ENCODE measurements at regions not wholly inside any gene's neighbourhood (a gene's known extent, or its start where the extent isn't known, plus 50 kb on each side); places are given as distances from the start of the nearest gene placed in this dataset.
A peak's percentile ranks its signal among the peaks of the same experiment; 100 is the strongest.

DNA sequence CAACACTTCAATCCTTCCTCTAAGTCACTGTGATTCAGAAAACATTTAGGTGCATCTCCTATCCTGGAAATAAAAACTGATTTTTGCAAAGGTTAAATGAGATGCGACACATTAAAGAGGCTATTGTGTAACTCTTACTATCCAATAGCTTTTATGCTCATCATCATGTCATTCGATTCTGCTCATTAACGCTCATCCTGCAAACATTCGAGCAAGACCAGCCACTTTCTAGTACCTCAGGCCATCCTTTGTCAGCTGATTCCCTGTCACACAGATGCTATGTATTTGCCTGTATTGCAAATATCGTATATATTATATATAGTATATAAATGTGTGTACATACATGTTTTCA is 131.6 kb downstream of the TLR5 start:
- peaks cover 11% of the 10 kb centered on the region for H3K4me1 ChIP-seq (ENCODE audit: control insufficient read depth, insufficient read depth, low read length)
- TF ChIP-seq ZNF664 (tag by site-specific recombination; IDR thresholded peaks at IDR 0.05): peak; percentile 66; the same call in 1 of the 2 replicates
- TF ChIP-seq ZNF521 (tag by site-specific recombination; IDR thresholded peaks at IDR 0.05): no peak
- no peak for TF ChIP-seq ZNF112 (tag by site-specific recombination; IDR thresholded peaks at IDR 0.05)
- H3K9me3 ChIP-seq (ENCODE audit: control insufficient read depth, insufficient read depth, low read depth, low read length): no peaks in the 10 kb centered on the region
- CTCF ChIA-PET: interaction anchor here (1.3 kb wide), 1 partner anchor 65 kb away, joined by 3 read pairs; no protein-coding TSS in a partner anchor
- H3K27ac ChIP-seq (ENCODE audit: extremely low read depth, low read depth, low read length): no peak overlapping the region
- H3K4me3 ChIP-seq (ENCODE audit: low read depth, low read length): no peak overlapping the region
- H3K36me3 ChIP-seq (ENCODE audit: control insufficient read depth in 2 of 2, insufficient read depth in 1 of 2, low read length in 2 of 2): no peaks in the 10 kb centered on the region
- POLR2A ChIA-PET: no interaction called here

DNA sequence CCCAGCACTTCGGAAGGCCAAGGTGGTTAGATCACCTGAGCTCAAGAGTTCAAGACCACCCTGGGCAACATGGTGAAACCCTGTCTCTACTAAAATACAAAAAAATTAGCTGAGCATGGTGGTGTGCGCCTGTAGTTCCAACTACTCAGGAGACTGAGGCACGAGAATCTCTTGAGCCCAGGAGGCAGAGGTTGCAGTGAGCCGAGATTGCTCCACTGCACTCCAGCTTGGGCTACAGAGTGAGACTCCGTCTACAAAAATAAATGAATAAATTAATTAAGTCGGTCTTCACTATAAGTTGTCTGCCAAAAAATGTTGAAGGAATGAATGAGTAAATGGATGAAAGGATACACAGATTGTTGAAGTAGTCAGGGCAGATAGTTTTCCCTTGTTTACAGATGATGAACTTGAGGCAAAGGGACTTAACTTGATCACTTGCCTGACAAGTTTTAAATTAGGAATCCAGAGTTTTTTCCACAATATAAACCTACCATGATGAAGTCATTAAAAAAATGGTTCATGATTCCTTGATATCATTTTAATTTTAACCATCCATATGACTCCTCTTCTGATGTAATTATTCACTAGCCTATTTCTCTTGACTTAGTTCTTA is 130.8 kb downstream of the TLR5 start:
- TF ChIP-seq REPIN1 (tag by site-specific recombination; IDR thresholded peaks at IDR 0.05; ENCODE audit: low read depth) (no peak), OSR2 (tag by site-specific recombination; IDR thresholded peaks at IDR 0.05) (no peak), ZNF202 (tag by site-specific recombination; IDR thresholded peaks at IDR 0.05; ENCODE audit: borderline replicate concordance) (no peak), ZNF140 (tag by site-specific recombination; IDR thresholded peaks at IDR 0.05) (no peak), ZFP69B (tag by site-specific recombination; IDR thresholded peaks at IDR 0.05) (no peak), ZNF830 (tag by site-specific recombination; IDR thresholded peaks at IDR 0.05; ENCODE audit: low read depth) (no peak), ZNF623 (tag by site-specific recombination; IDR thresholded peaks at IDR 0.05) (no peak), RBAK (tag by site-specific recombination; IDR thresholded peaks at IDR 0.05) (no peak), ZNF654 (tag by site-specific recombination; IDR thresholded peaks at IDR 0.05; ENCODE audit: low read depth) (no peak), ZNF169 (tag by site-specific recombination; IDR thresholded peaks at IDR 0.05) (no peak), ZNF768 (tag by site-specific recombination; IDR thresholded peaks at IDR 0.05) (no peak), GLIS1 (tag by site-specific recombination; IDR thresholded peaks at IDR 0.05) (no peak), MZF1 (tag by site-specific recombination; IDR thresholded peaks at IDR 0.05; ENCODE audit: borderline replicate concordance) (no peak), BCL11A (tag by site-specific recombination; IDR thresholded peaks at IDR 0.05; ENCODE audit: low read depth) (no peak), SP3 (tag by site-specific recombination; IDR thresholded peaks at IDR 0.05) (no peak), ZSCAN16 (tag by site-specific recombination; IDR thresholded peaks at IDR 0.05) (no peak), ZNF514 (tag by site-specific recombination; IDR thresholded peaks at IDR 0.05) (no peak)
- TF ChIP-seq, protein P1, sequence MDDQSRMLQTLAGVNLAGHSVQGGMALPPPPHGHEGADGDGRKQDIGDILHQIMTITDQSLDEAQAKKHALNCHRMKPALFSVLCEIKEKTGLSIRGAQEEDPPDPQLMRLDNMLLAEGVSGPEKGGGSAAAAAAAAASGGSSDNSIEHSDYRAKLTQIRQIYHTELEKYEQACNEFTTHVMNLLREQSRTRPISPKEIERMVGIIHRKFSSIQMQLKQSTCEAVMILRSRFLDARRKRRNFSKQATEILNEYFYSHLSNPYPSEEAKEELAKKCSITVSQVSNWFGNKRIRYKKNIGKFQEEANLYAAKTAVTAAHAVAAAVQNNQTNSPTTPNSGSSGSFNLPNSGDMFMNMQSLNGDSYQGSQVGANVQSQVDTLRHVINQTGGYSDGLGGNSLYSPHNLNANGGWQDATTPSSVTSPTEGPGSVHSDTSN (CRISPR knock-in tag; IDR thresholded peaks at IDR 0.05): no peak
- Histone ChIP-seq H3K4me3 (ENCODE audit: low read depth, low read length) (no peak overlapping the region), H3K4me1 (ENCODE audit: control insufficient read depth, insufficient read depth, low read length) (peaks cover 8% of the 10 kb centered on the region), H3K27ac (ENCODE audit: extremely low read depth, low read depth, low read length) (no peak overlapping the region), H3K36me3 (ENCODE audit: control insufficient read depth in 2 of 2, insufficient read depth in 1 of 2, low read length in 2 of 2) (no peaks in the 10 kb centered on the region), H3K9me3 (ENCODE audit: control insufficient read depth, insufficient read depth, low read depth, low read length) (no peaks in the 10 kb centered on the region)
- CTCF ChIA-PET: interaction anchor here (1.0 kb wide), 1 partner anchor 15 kb away, joined by 3 read pairs; no protein-coding TSS in a partner anchor
- POLR2A ChIA-PET: no interaction called here

DNA sequence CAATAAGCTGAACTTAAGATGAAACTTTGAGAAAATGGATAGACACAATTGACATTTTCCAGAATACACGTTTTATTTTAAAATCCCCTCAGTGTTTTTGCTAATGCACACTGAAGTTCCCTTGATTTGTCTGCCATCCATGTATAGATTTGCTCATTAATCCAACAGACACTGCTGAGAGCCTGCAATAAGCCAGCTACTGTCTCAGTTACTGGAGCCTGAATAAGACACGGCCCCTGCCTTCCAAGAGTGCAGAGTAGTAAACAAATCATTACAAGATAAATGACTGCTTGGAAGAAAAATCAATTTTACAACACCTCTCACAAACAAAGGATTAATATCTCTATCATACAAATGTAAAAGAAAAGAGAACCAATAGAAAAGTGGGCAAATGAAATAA is 130.1 kb downstream of the TLR5 start:
- no peak for TF ChIP-seq ZNF311 (tag by site-specific recombination; IDR thresholded peaks at IDR 0.05; ENCODE audit: borderline replicate concordance)
- TF ChIP-seq ZNF785 (tag by site-specific recombination; IDR thresholded peaks at IDR 0.05): no peak
- TF ChIP-seq, protein P2, sequence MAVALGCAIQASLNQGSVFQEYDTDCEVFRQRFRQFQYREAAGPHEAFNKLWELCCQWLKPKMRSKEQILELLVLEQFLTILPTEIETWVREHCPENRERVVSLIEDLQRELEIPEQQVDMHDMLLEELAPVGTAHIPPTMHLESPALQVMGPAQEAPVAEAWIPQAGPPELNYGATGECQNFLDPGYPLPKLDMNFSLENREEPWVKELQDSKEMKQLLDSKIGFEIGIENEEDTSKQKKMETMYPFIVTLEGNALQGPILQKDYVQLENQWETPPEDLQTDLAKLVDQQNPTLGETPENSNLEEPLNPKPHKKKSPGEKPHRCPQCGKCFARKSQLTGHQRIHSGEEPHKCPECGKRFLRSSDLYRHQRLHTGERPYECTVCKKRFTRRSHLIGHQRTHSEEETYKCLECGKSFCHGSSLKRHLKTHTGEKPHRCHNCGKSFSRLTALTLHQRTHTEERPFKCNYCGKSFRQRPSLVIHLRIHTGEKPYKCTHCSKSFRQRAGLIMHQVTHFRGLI (tag by site-specific recombination; IDR thresholded peaks at IDR 0.05): no peak
- TF ChIP-seq HOXC10 (CRISPR knock-in tag; IDR thresholded peaks at IDR 0.05): no peak
- TF ChIP-seq, protein P3, sequence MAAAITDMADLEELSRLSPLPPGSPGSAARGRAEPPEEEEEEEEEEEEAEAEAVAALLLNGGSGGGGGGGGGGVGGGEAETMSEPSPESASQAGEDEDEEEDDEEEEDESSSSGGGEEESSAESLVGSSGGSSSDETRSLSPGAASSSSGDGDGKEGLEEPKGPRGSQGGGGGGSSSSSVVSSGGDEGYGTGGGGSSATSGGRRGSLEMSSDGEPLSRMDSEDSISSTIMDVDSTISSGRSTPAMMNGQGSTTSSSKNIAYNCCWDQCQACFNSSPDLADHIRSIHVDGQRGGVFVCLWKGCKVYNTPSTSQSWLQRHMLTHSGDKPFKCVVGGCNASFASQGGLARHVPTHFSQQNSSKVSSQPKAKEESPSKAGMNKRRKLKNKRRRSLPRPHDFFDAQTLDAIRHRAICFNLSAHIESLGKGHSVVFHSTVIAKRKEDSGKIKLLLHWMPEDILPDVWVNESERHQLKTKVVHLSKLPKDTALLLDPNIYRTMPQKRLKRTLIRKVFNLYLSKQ (tag by site-specific recombination; IDR thresholded peaks at IDR 0.05; ENCODE audit: borderline replicate concordance): no peak
- TF ChIP-seq PRDM1 (tag by site-specific recombination; IDR thresholded peaks at IDR 0.05): no peak
- no peak for TF ChIP-seq ZNF544 (tag by site-specific recombination; IDR thresholded peaks at IDR 0.05)
- TF ChIP-seq, protein P4, sequence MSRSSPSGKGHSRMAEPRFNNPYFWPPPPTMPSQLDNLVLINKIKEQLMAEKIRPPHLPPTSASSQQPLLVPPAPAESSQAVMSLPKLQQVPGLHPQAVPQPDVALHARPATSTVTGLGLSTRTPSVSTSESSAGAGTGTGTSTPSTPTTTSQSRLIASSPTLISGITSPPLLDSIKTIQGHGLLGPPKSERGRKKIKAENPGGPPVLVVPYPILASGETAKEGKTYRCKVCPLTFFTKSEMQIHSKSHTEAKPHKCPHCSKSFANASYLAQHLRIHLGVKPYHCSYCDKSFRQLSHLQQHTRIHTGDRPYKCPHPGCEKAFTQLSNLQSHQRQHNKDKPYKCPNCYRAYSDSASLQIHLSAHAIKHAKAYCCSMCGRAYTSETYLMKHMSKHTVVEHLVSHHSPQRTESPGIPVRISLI (tag by site-specific recombination; IDR thresholded peaks at IDR 0.05): no peak
- TF ChIP-seq ZNF48 (tag by site-specific recombination; IDR thresholded peaks at IDR 0.05): no peak
- no peaks in the 10 kb centered on the region for H3K36me3 ChIP-seq (ENCODE audit: control insufficient read depth in 2 of 2, insufficient read depth in 1 of 2, low read length in 2 of 2)
- H3K27ac ChIP-seq (ENCODE audit: extremely low read depth, low read depth, low read length): no peak overlapping the region
- no peak overlapping the region for H3K4me3 ChIP-seq (ENCODE audit: low read depth, low read length)
- H3K4me1 ChIP-seq (ENCODE audit: control insufficient read depth, insufficient read depth, low read length): peaks cover 6% of the 10 kb centered on the region
- CTCF ChIA-PET: interaction anchor here (1.0 kb wide), 1 partner anchor 16 kb away, joined by 3 read pairs; no protein-coding TSS in a partner anchor
- POLR2A ChIA-PET: no interaction called here
- H3K9me3 ChIP-seq (ENCODE audit: control insufficient read depth, insufficient read depth, low read depth, low read length): no peaks in the 10 kb centered on the region
